ENCODE measurements at regions not wholly inside any gene's neighbourhood (a gene's known extent, or its start where the extent isn't known, plus 50 kb on each side); places are given as distances from the start of the nearest gene placed in this dataset.
"Not testable (repeated sequence)": the region's sequence is repeated elsewhere in the genome, so short reads cannot be mapped to it uniquely, and the experiment has no call there.

- Histone ChIP-seq H3K27ac (ENCODE audit: low read depth, low read length) (peak overlapping the region; percentile 50), H3K27me3 (ENCODE audit: control insufficient read depth, insufficient read depth, low read length) (no peaks in the 10 kb centered on the region), H3K36me3 (ENCODE audit: control insufficient read depth, insufficient read depth, low read length) (no peaks in the 10 kb centered on the region), H3K4me3 (ENCODE audit: low read depth, low read length) (no peak overlapping the region), H3K9ac (ENCODE audit: low read depth, low read length) (no peak overlapping the region), H3K9me3 (ENCODE audit: control insufficient read depth, insufficient read depth, low read length) (no peaks in the 10 kb centered on the region), H3K4me1 (ENCODE audit: control insufficient read depth, insufficient read depth, low read length) (peaks cover 5% of the 10 kb centered on the region; the same call in 1 of the 2 replicates)
These were observed 758.1 kb upstream of the EPHA7 start for GRCh38 chr6:94177429-94177828.

GRCh38 chr6:94175465-94175864 is 756.1 kb upstream of the EPHA7 start:
- no peaks in the 10 kb centered on the region; the same call in 1 of the 2 replicates for H3K9me3 ChIP-seq (ENCODE audit: control insufficient read depth, insufficient read depth, low read length)

GRCh38 chr6:94163877-94164276 is 744.5 kb upstream of the EPHA7 start:
- H3K27me3 ChIP-seq (ENCODE audit: control insufficient read depth, insufficient read depth, low read length): no peaks in the 10 kb centered on the region
- H3K36me3 ChIP-seq (ENCODE audit: control insufficient read depth, insufficient read depth, low read length): no peaks in the 10 kb centered on the region
- no peaks in the 10 kb centered on the region for H3K4me1 ChIP-seq (ENCODE audit: control insufficient read depth, insufficient read depth, low read length)
- no peaks in the 10 kb centered on the region for H3K9me3 ChIP-seq (ENCODE audit: control insufficient read depth, insufficient read depth, low read length)
- no peak overlapping the region for H3K27ac ChIP-seq (ENCODE audit: low read depth, low read length)
- H3K9ac ChIP-seq (ENCODE audit: low read depth, low read length): no peak overlapping the region
- no peak overlapping the region for H3K4me3 ChIP-seq (ENCODE audit: low read depth, low read length)

More at GRCh38 chr6:94175465-94175864, 756.1 kb upstream of the EPHA7 start:
- Histone ChIP-seq H3K4me3 (ENCODE audit: low read depth, low read length) (no peak overlapping the region), H3K4me1 (ENCODE audit: control insufficient read depth, insufficient read depth, low read length) (peaks cover 5% of the 10 kb centered on the region; the same call in 1 of the 2 replicates), H3K9ac (ENCODE audit: low read depth, low read length) (no peak overlapping the region), H3K27me3 (ENCODE audit: control insufficient read depth, insufficient read depth, low read length) (no peaks in the 10 kb centered on the region), H3K36me3 (ENCODE audit: control insufficient read depth, insufficient read depth, low read length) (no peaks in the 10 kb centered on the region), H3K27ac (ENCODE audit: low read depth, low read length) (no peak overlapping the region)

DNA sequence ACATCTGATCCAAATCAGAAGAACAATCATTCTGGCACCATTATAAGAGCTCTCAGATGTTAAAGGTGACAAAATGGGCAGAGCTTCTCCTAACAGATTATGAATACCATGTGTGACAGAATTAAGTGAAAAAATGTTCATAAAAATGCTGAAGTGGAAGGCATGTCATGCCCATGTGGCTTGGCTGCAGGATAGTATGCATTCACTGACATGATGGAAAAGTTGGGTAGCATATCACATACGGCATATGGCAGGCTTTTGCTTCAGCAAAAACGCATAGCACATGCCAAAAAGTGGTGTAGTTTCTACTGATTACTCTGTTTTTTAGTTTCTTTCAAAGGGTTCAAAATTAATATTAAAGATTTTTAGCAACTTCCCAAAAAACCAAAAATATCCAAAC is 731.5 kb upstream of the EPHA7 start:
- Histone ChIP-seq H3K4me3 (ENCODE audit: low read depth, low read length) (no peak overlapping the region), H3K4me1 (ENCODE audit: control insufficient read depth, insufficient read depth, low read length) (no peaks in the 10 kb centered on the region), H3K27ac (ENCODE audit: low read depth, low read length) (no peak overlapping the region), H3K9ac (ENCODE audit: low read depth, low read length) (no peak overlapping the region), H3K27me3 (ENCODE audit: control insufficient read depth, insufficient read depth, low read length) (no peaks in the 10 kb centered on the region), H3K36me3 (ENCODE audit: control insufficient read depth, insufficient read depth, low read length) (no peaks in the 10 kb centered on the region), H3K9me3 (ENCODE audit: control insufficient read depth, insufficient read depth, low read length) (no peaks in the 10 kb centered on the region)

DNA sequence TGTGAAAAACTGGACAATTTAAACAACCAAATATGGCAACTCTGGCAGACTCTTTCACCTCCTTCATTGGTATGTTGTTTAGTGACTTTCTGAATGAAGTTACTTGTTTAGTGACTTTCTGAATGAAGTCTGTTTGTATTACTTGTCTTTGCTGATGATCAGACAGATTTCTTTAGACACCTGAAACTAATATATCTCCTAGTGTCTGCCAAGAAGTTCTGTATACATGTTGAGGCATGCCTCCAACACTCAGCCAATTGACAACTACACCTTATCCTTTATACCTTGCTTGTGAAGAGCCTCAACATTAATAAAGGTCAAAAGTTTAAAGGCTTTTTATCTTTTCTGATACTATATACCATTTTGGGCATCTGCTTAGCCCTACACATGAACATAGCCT is 725.4 kb upstream of the EPHA7 start:
- no peaks in the 10 kb centered on the region for H3K36me3 ChIP-seq (ENCODE audit: control insufficient read depth, insufficient read depth, low read length)
- H3K27ac ChIP-seq (ENCODE audit: low read depth, low read length): no peak overlapping the region
- no peaks in the 10 kb centered on the region for H3K27me3 ChIP-seq (ENCODE audit: control insufficient read depth, insufficient read depth, low read length)
- no peak overlapping the region for H3K4me3 ChIP-seq (ENCODE audit: low read depth, low read length)
- H3K4me1 ChIP-seq (ENCODE audit: control insufficient read depth, insufficient read depth, low read length): no peaks in the 10 kb centered on the region
- no peak overlapping the region for H3K9ac ChIP-seq (ENCODE audit: low read depth, low read length)
- no peaks in the 10 kb centered on the region for H3K9me3 ChIP-seq (ENCODE audit: control insufficient read depth, insufficient read depth, low read length)

- H3K9me3 ChIP-seq (ENCODE audit: control insufficient read depth, insufficient read depth, low read length); H3K9ac ChIP-seq (ENCODE audit: low read depth, low read length); H3K4me1 ChIP-seq (ENCODE audit: control insufficient read depth, insufficient read depth, low read length); H3K4me3 ChIP-seq (ENCODE audit: low read depth, low read length); H3K36me3 ChIP-seq (ENCODE audit: control insufficient read depth, insufficient read depth, low read length); H3K27ac ChIP-seq (ENCODE audit: low read depth, low read length); H3K27me3 ChIP-seq (ENCODE audit: control insufficient read depth, insufficient read depth, low read length): not testable (repeated sequence)
These were observed 717.8 kb upstream of the EPHA7 start for GRCh38 chr6:94137178-94137577.

DNA sequence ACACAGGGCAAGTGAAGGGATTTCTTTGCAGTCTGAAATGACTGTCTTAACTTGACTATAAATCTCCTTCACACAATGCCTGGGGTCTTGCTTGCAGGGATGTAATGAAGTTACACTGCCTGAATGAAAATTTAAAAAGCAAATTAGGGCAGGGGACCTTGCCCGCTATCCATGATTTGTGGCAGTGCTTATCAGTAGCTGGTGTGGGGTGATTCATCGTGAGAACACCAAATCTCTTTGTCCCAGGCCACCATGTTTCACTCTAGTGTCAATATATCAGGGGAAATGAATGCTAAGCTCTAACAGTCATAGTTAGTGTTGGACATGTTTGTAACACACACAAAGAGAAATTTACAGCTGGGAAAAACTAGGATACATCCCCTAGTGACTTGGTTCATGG is 713.7 kb upstream of the EPHA7 start:
- no peak overlapping the region for H3K4me3 ChIP-seq (ENCODE audit: low read depth, low read length)
- H3K36me3 ChIP-seq (ENCODE audit: control insufficient read depth, insufficient read depth, low read length): no peaks in the 10 kb centered on the region
- no peaks in the 10 kb centered on the region for H3K27me3 ChIP-seq (ENCODE audit: control insufficient read depth, insufficient read depth, low read length)
- H3K9me3 ChIP-seq (ENCODE audit: control insufficient read depth, insufficient read depth, low read length): no peaks in the 10 kb centered on the region
- H3K9ac ChIP-seq (ENCODE audit: low read depth, low read length): no peak overlapping the region
- H3K4me1 ChIP-seq (ENCODE audit: control insufficient read depth, insufficient read depth, low read length): peaks cover 15% of the 10 kb centered on the region; the same call in 1 of the 2 replicates
- no peak overlapping the region for H3K27ac ChIP-seq (ENCODE audit: low read depth, low read length)

DNA sequence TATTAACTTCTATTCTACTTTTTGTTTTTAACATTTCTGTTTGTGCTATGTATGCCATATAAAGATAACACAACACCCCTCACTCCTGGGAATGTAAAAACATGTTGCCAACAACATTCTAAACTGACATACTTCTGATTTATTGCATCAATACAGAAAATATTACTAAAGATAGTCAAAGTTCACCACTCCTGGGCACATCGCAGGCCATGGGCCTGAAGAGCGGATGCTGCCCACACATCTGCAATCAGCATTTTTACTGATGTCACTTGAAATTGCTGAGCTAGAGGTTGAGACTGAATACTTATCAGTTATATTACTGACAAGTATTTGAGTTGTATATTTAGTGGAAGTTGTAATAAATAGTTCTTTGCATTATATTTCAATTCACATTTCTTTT is 711.9 kb upstream of the EPHA7 start:
- no peak overlapping the region for H3K27ac ChIP-seq (ENCODE audit: low read depth, low read length)
- no peak overlapping the region for H3K4me3 ChIP-seq (ENCODE audit: low read depth, low read length)
- H3K9me3 ChIP-seq (ENCODE audit: control insufficient read depth, insufficient read depth, low read length): no peaks in the 10 kb centered on the region
- no peaks in the 10 kb centered on the region for H3K36me3 ChIP-seq (ENCODE audit: control insufficient read depth, insufficient read depth, low read length)
- no peaks in the 10 kb centered on the region for H3K27me3 ChIP-seq (ENCODE audit: control insufficient read depth, insufficient read depth, low read length)
- H3K9ac ChIP-seq (ENCODE audit: low read depth, low read length): no peak overlapping the region
- H3K4me1 ChIP-seq (ENCODE audit: control insufficient read depth, insufficient read depth, low read length): peaks cover 15% of the 10 kb centered on the region; the same call in 1 of the 2 replicates

GRCh38 chr6:94130478-94130877 is 711.1 kb upstream of the EPHA7 start:
- Histone ChIP-seq H3K27ac (ENCODE audit: low read depth, low read length) (peak overlapping the region; percentile 33), H3K9ac (ENCODE audit: low read depth, low read length) (no peak overlapping the region), H3K4me1 (ENCODE audit: control insufficient read depth, insufficient read depth, low read length) (peaks cover 23% of the 10 kb centered on the region; the same call in 1 of the 2 replicates), H3K9me3 (ENCODE audit: control insufficient read depth, insufficient read depth, low read length) (no peaks in the 10 kb centered on the region), H3K27me3 (ENCODE audit: control insufficient read depth, insufficient read depth, low read length) (no peaks in the 10 kb centered on the region), H3K4me3 (ENCODE audit: low read depth, low read length) (no peak overlapping the region), H3K36me3 (ENCODE audit: control insufficient read depth, insufficient read depth, low read length) (no peaks in the 10 kb centered on the region)

- Histone ChIP-seq H3K4me1 (ENCODE audit: control insufficient read depth, insufficient read depth, low read length) (peaks cover 24% of the 10 kb centered on the region; the same call in 1 of the 2 replicates), H3K27ac (ENCODE audit: low read depth, low read length) (no peak overlapping the region), H3K4me3 (ENCODE audit: low read depth, low read length) (no peak overlapping the region), H3K27me3 (ENCODE audit: control insufficient read depth, insufficient read depth, low read length) (no peaks in the 10 kb centered on the region), H3K9ac (ENCODE audit: low read depth, low read length) (no peak overlapping the region), H3K9me3 (ENCODE audit: control insufficient read depth, insufficient read depth, low read length) (no peaks in the 10 kb centered on the region), H3K36me3 (ENCODE audit: control insufficient read depth, insufficient read depth, low read length) (no peaks in the 10 kb centered on the region)
These were observed 710.6 kb upstream of the EPHA7 start for GRCh38 chr6:94129926-94130325.

GRCh38 chr6:94127716-94128115 is 708.4 kb upstream of the EPHA7 start:
- Histone ChIP-seq H3K4me1 (ENCODE audit: control insufficient read depth, insufficient read depth, low read length) (peaks cover 24% of the 10 kb centered on the region; the same call in 1 of the 2 replicates), H3K36me3 (ENCODE audit: control insufficient read depth, insufficient read depth, low read length) (no peaks in the 10 kb centered on the region), H3K9me3 (ENCODE audit: control insufficient read depth, insufficient read depth, low read length) (no peaks in the 10 kb centered on the region), H3K4me3 (ENCODE audit: low read depth, low read length) (no peak overlapping the region), H3K27ac (ENCODE audit: low read depth, low read length) (no peak overlapping the region), H3K27me3 (ENCODE audit: control insufficient read depth, insufficient read depth, low read length) (no peaks in the 10 kb centered on the region), H3K9ac (ENCODE audit: low read depth, low read length) (no peak overlapping the region)

DNA sequence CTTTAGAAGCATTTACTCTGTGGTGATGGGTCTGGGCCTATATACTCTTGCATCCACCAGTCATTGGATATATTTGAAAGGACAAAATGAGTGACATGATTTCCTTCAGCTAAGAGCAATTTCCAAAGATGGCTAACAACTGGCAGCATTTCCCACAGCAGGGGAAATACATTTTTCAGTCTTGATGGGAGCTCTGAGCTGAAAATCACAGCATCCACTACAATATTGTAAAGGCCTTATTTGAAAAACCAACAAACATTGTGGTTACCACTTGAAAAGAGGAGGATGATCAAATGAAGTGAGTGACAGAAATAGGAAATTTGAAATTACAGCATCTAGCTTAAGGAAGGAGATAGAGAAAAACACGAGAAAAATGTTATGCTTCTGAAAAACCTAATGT is 705.0 kb upstream of the EPHA7 start:
- no peaks in the 10 kb centered on the region for H3K36me3 ChIP-seq (ENCODE audit: control insufficient read depth, insufficient read depth, low read length)

More for the DNA sequence above, 705.0 kb upstream of the EPHA7 start:
- Histone ChIP-seq H3K9ac (ENCODE audit: low read depth, low read length) (no peak overlapping the region), H3K27me3 (ENCODE audit: control insufficient read depth, insufficient read depth, low read length) (no peaks in the 10 kb centered on the region), H3K4me1 (ENCODE audit: control insufficient read depth, insufficient read depth, low read length) (peaks cover 9% of the 10 kb centered on the region; the same call in 1 of the 2 replicates), H3K9me3 (ENCODE audit: control insufficient read depth, insufficient read depth, low read length) (no peaks in the 10 kb centered on the region), H3K4me3 (ENCODE audit: low read depth, low read length) (no peak overlapping the region), H3K27ac (ENCODE audit: low read depth, low read length) (no peak overlapping the region)

Data from HUES48 (cell line).